HG03342 (cell line): ENCODE measurements at regions not wholly inside any gene's neighbourhood (a gene's known extent, or its start where the extent isn't known, plus 50 kb on each side); places are given as distances from the start of the nearest gene placed in this dataset.
"Not testable (repeated sequence)": the region's sequence is repeated elsewhere in the genome, so short reads cannot be mapped to it uniquely, and the experiment has no call there.

Experiments
- ATAC-seq: cut with Tn5 transposase; IDR thresholded peaks from one replicate; pipeline ENCODE4 v1.9.1; 2021; ENCODE audit warnings: mild to moderate bottlenecking, moderate library complexity; ENCODE audit not compliant: unreplicated experiment

DNA sequence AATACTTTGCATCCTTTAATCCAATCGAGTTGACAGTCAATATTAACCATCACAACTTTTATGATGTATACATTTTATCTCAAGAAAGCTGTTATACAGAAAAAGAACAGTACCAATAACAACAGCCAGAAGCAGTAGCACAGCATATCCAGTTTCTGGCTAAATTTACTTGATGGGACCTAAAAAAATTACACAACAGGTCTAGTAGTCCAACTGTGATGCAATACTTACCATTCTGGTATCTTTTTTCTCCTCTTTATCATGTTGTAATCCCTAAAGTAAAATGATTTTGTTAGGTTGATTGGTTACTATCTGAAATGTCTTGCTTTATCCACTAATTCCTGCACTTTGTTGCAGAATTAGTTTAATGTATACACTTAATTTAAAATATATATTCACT lies 1150.6 kb downstream of the FAT4 start:
- ATAC-seq: no peak

DNA sequence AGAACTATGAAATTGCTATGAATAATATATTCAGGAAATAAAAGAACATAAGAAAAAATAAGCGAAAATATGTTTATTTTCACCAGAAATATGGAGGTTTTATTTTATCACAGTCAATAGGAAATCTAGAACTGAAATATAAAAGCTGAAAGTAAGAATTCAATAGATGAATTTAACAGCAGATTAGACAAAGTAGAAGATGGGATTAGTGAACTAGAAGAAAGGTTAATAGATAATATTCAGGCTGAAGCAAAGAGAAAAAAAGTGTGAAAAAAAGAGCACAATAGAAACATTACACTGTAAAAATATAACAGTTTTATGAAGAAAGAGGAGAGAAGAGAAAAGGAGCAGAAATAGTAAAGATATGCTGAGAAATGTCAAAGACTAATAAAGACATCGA lies 1152.1 kb downstream of the FAT4 start:
- ATAC-seq: no peak

DNA sequence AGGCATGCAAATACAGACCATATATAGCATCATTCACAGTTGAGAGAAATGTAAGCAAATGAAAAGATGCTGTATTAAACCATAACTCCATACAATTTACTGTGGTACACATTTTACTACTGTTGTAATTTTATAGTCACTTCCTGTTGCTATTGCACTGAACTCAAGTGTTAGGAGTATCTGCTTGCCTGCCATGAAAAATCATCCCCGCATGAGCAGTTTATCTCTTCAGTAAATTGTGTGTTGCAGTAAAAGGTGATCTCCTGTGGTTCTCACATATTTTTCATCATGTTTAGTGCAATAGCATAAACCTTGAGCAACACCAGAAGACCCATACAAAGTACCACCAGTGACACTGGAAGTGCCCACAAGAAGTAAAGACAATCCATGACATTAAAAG lies 1153.4 kb downstream of the FAT4 start:
- ATAC-seq: no peak

DNA sequence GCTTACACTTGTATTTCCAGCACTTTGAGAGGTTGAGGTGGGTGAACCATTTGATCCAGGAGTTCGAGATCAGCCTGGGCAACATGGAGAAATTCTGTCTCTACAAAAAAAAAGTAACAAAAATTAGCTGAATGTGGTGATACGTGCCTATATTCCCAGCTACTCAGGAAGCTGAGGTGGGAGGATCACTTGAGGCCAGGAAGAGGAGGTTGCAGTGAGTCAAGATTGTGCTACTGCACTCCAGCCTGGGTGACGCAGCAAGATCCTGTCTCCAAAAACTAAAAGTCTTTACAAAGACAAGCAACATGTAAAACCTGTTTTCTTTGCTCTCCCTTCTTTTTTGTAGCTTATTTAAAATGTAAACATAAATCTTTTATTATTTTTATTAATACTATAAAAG lies 1156.1 kb downstream of the FAT4 start:
- no peak for ATAC-seq

DNA sequence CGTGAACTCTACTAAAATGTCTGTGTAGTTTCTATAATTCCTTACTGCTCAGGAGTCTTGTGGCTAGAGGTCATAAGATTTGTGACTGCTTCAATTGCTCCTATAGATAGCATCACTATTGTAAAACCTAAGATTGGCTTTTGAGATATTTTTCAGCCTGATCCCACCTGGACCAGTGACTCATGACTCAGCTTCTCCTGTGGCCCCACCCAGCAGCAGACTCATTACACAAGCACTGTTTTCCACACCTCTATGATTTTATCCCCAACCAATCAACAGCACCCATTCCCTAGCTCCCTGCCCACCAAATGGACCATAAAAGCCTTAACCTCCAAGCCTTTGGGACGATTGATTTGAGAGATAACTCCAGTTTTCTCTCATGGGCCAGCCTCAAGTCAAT lies 1157.0 kb upstream of the INTU start:
- no peak for ATAC-seq

DNA sequence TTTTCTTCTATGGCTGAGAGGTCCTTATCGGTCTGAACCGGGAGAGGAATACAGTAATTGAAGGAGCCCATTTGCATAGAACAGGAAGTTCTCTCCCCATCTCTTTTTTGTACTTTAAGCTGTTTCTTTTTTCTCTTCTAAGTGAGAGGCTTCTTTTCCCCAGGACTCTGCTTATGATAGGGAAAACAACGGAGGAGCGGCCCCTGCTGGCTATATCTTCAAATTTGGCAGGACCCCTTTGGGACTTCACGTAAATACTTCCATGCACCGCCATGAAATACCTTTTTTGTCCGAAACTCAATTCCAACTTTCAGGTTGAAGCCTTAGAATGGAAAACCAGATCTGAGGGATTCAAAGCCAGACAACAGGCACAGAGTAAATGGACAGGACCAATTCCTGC lies 1153.0 kb upstream of the INTU start:
- no peak for ATAC-seq

DNA sequence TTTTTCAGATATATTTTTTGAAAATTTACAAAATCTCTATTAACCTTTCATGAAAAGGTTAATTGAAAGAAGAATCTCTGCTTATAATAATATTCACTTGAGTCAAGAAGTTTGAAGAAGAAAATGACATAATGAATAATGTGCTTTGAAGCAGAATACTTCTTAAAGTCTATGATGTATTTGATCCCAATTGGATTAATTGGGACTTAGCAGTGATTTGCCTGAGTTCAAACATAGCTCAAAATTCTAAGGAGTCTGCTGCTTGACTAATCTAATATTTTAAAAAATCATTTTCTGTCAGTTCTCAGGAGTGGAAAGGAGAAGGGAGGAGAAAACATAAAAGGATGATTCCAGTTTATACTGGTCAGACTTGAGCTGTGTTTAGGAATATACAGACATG lies 1150.4 kb upstream of the INTU start:
- no peak for ATAC-seq

DNA sequence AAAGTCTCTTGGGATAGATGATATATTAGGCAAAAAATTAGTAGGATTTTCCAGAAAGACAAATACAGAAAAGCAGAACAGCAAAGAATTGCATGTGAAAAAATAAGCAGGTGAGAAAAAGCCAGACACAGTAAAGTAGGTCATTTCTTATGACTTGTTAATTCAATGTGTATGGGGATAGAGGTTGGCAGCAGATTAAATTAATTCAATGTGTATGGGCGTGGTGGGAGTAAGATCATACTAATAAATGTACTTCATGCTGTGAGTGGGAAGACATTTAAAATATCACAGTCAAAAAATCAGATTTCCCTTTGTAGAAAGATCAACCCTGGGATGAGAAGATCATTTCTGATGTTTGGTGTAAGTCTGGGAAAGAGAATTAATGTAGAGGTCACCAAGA lies 1146.4 kb upstream of the INTU start:
- ATAC-seq: no peak

DNA sequence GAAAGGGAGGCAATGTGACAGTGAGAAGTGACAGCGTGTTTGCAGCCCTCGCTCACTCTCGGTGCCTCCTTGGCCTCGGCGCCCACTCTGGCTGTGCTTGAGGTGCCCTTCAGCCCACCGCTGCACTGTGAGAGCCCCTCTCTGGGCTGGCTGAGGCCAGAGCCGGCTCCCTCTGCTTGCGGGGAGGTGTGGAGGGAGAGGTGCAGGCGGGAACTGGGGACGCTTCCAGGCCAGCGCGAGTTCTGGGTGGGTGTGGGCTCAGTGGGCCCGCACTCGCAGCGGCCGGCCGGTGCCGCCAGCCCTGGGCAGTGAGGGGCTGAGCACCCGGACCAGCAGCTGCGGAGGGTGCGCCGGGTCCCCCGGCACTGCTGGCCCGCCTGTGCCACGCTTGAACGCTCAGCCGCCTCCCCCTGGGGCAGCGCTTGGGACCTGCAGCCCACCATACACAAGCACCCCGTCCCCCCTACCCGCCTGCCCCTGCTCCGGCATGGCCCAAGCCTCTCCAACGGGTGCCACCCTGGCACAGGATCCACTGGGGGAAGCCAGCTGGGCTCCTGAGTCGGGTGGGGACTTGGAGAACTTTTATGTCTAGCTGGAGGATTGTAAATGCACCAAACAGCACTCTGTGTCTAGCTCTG lies 1142.8 kb upstream of the INTU start:
- ATAC-seq: no peak

DNA sequence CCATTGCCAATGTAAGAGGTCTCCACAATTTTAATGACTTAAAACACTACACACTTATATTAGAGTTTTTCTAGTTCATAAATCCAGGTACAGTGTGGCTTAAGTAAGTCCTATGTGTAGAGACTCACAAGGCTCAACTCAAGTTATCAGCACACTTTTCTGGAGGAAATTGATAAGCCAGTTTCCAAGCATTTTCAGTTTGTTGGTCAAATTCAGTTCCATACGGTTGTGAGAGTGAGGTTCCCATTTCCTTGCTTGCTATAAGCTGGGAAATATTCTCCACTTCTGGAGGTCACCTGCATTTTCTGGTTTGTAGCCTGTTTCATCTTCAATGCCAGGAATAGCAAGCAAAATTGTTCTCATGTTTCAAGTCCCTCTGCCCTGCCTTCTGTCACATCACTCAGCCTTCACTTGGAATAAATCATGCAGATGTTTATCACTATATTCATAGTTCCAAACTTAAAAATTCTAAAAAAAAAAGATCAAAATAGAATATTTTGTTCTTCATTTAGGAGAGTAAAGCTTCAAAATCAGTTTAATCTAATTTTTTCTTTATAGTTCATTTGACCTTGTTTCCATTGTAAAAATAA lies 1137.5 kb upstream of the INTU start:
- ATAC-seq: no peak

DNA sequence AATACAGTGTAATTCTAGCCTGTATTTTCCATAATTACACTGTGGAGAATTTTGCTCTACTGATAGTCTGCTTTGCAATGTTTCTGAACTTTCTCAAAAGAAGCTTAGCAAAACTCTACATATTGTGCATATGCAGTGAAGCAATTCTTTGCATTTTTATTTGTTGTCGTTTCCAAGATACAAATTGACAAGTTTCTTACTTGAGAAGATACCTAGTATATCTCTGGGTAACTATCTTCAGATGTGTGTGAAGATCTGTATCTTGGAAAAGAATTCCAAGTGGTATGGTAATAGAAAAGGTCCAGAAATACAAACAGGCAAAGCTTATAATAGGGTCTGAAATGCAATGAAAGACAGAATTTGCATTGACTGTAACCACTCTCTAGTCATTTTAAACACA lies 1119.8 kb upstream of the INTU start:
- no peak for ATAC-seq

DNA sequence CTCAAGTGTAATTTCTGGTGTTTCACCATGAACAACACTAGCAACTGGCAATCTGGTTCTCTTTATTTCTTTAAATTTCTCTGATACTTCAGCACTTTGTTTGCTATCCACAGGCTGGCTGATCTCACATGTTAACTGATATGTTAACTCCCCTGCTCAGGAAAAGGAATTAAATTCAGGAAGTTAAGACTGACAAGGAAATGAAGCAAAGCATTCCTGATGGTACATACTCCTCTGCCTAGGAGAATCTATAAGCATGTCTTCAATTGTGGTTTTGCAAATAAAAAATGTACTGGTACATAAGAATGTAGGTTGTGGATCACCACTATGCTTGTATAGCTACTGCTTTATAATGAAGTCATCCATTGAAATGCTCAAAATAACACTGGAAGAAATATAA lies 1119.2 kb upstream of the INTU start:
- ATAC-seq: no peak

DNA sequence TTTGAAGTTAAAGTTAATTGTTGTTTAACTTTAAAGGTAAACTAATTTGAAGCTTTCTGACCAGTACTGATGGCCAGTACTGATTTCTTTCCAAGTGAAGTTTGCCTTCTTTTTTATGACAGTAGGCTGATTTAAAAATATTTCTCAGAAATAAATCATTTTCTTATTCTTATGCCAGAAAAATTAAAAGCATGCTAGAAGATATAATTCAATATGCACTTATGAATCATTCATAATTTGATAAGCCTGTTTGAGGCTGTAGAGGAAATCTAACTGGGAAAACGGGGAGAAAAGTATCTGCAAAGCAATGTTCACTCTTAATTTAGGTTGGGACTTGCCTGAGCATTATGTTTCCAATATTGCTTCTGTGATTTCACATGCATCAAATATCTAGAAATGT lies 1112.0 kb upstream of the INTU start:
- ATAC-seq: no peak

DNA sequence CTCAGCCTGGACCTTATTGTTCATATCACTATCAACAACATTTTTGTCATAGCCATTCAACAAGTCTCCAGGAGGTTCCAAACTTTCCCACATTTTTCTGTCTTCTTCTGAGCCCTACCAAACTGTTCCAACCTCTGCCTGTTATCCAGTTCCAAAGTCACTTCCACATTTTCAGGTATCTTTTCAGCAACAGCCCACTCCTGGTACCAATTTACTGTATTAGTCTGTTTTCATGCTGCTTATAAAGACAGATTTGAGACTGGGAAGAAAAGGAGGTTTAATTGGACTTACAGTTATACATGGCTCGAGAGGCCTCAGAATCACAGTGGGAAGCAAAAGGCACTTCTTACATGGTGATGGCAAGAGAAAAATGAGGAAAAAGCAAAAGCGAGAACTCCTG lies 1107.4 kb upstream of the INTU start:
- not testable (repeated sequence) for ATAC-seq

DNA sequence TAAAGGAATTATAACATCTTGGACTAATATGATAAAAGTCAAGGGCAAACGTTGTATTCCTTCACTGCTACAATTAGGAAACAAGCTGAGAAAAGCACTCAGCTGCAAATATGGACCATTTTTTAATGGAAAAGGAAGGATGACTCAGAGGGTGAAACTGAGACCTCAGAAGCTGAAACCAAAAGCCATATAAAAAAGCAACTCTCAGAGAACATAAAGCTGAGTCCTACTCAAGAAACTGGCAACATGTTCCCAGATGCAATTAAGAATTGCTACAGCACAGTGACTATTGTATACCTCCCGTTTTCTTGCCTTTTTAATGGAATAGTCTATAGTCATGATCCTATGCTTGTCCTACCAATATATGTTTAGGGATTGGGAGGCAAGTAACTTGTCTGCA lies 1106.4 kb upstream of the INTU start:
- ATAC-seq: no peak

DNA sequence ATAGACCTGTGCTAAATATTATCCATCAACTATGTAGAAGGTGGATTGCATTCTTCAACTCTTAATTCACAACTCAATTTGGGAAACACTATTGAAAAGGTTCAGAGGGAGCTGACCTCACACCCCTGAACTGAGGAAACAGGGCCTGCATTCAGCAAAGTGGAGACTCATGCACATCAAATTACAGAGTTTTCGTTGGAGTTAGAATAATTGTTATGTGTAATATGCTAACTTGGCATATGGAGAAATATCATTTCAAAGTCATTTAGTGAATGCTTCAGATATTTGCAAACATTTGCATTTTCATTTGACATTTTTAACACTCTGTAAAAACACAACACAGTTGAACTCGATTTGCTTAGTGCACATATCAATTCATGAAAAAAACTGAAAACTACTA lies 1102.8 kb upstream of the INTU start:
- no peak for ATAC-seq

DNA sequence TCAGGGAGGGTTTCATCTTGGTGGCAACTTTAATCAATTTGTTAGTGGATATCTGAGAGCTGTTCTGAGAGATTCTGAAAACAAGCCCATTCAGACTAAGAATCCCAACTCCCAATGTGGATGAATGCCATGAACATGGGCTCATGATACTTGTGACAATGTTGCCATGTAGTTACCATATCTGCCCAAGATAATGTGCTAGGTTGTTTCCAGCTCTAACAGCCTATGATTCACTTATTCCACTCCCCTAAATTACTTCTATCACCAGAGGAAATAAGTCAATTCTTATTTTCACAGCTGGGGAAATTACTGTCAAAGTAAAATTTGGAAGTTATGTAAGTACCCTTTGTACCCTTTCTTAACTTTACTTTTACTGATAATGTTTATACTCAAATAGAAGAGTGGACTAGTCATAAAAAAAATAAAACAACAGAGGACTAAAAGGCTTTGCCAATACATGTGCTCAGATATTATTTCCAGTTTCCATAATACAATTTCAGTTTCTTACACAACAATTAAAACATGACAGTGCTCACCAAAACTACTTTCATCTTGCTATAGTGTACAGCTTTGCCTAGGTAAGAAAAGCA lies 1101.7 kb upstream of the INTU start:
- ATAC-seq: no peak

DNA sequence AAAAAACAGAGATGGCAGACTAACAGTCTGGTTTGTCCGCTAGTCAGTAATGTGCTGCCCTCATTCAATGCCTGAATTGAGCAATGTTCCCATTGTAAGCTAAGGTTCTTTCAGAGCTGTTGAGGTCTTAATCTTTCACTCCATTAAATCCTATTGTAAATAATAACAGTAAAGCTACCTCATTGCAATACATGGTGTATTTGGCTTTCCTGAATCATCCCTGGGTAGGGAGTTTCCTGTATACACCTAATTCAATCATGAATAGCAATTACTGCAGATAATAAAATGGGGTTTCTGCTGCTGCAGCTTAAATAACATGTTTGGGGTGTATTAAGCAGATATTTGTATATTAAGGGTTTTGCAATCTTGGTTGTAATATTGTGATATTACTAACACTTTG lies 1100.2 kb upstream of the INTU start:
- ATAC-seq: no peak

DNA sequence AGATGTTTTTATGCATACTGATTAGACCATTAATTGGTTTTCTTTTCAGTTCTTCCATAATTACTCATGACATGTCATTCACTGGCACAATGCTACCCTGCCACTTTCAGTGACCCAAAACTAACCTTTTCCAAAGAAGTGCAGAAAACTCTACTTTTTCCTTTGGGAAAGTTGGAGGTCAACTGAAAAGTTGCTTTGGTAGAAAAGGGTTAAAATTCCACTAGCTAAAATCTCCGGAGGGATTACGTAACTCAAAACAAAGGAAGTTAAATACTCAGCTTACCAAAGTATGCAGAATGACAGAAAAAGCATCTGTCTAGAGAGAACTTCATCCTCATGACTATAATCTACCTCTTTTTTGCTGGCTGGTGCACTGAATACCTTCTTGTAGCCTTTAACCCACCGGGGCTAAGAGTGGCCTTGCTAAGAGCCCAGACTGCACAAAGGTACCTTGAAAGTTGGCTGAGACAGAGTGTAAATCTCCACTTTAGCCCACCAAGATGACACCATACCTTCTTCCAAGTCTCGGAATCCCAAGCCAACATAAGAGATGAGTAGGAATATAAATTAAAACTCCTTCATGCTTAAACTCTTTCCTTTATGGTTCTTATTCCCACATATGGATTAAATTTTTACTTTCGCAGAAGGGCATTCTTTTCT lies 1099.5 kb upstream of the INTU start:
- ATAC-seq: no peak

DNA sequence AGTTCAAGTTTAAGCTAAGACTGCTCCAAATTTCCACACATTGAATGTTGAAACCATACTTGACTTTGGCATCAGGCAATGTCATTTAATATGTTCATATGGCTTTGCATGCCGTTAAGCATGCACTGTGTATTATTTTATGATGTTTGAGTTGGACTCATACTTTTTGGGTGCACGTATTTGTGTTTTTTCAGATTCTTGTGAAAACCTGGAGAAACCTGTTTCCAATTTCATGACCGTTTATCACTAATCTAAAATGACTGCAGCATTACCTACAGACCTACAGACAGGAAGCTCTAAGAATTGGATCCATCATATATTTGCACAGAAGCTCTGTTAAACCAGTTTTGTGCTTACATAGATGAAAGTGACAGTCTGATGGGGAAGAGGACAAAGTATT lies 1093.0 kb upstream of the INTU start:
- no peak for ATAC-seq

DNA sequence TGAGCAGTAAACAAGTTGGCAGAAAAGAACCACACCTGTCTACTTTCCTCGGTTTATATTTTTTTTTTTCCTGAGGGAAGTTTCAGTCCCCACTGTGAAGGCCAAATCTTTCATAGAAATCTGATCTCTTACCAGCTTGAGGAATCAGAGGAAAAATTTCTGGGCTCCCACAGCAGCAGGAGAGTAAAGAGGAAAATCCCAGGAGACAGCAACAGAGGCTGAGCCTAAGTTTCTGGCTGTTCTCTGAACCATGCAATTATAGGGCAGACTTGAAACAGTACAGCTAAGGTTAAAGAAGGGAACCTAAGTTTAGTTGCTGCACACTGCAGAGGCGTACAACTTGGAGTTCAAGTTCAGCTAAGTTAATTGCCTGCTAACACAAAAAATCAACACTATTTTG lies 1090.9 kb upstream of the INTU start:
- no peak for ATAC-seq

DNA sequence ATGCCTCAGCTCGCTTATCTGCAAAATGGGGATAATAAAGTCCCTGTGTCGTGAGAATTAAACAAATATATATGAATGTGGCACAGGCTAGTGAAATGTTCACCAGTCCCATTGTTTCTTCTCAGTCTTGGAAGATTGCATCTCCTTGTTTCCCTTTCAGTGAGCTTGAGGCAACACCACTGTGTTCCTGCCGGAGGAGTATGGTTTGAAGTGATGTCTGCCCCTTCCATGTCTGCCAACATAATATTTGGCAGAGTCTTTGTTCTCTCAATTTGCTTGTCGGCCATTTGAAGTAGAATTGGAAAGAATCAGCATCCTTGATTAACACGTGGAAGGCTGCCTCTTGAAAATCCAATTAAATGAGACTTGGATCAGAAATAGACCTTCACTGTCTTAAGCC lies 1088.5 kb upstream of the INTU start:
- ATAC-seq: no peak
